Body of pancreas (tissue), 4 donors: ENCODE measurements at regions not wholly inside any gene's neighbourhood (a gene's known extent, or its start where the extent isn't known, plus 50 kb on each side); places are given as distances from the start of the nearest gene placed in this dataset.

Source experiments
- ATAC-seq: fragments of 150-250 bp; one replicate; pipeline ENCODE4 v1.9.1; 2016
- DNase-seq, 4 donors: peaks; one replicate each; pipeline ENCODE4 v3.0.0-alpha.2; 2019
- H3K27ac ChIP-seq, 4 donors: fragments of 200-600 bp; sonication (generic); 1 replicate in 3 of 4; 2 replicates in 1 of 4; pipeline versions ENCODE4 v1.5.1 to v1.6.1; 2016 to 2019; ENCODE audit warnings: mild to moderate bottlenecking in 1 of 4, mixed read lengths in 1 of 4, moderate library complexity in 1 of 4
- H3K27me3 ChIP-seq, 2 donors: fragments of 200-600 bp; sonication (generic); one replicate each; pipeline ENCODE4 v1.6.0; 2016; ENCODE audit warnings: mild to moderate bottlenecking in 1 of 2
- H3K36me3 ChIP-seq, 2 donors: fragments of 200-600 bp; sonication (generic); replicated peaks in 1 of 2; 2 replicates each; pipeline ENCODE4 v1.5.1; 2016; ENCODE audit warnings: low read depth in 2 of 2; ENCODE audit not compliant: insufficient read depth in 1 of 2
- H3K4me1 ChIP-seq: fragments of 200-600 bp; sonication (generic); one replicate; pipeline ENCODE4 v1.6.0; 2016
- H3K4me3 ChIP-seq, 2 donors: fragments of 200-600 bp; sonication (generic); 1 replicate in 1 of 2; 2 replicates in 1 of 2; pipeline ENCODE4 v1.5.1; 2016 to 2019
- H3K9me3 ChIP-seq, 3 donors: fragments of 200-600 bp; sonication (generic); 1 replicate in 2 of 3; 2 replicates in 1 of 3; pipeline ENCODE4 v1.5.1; 2016
- POLR2A ChIP-seq, 3 donors: fragments of 450-650 bp; IDR thresholded peaks; one replicate each; pipeline ENCODE4 v1.6.1; 2016; ENCODE audit warnings: antibody characterized with exemption in 3 of 3, mild to moderate bottlenecking in 2 of 3
- whole genome bisulfite sequencing, 2 donors: methylation state at CpG; one replicate each; pipeline ENCODE4 v1.1.5; 2017; 5-methylcytosine and 5-hydroxymethylcytosine counted together
- intact Hi-C: fragments of 100-400 bp; cut with DNase I; formaldehyde crosslinking; loops from one replicate; pipeline ENCODE4 v1.15.1; 2023
- TF ChIP-seq, protein P1 (sequence below), 7 experiments: fragments of 450-650 bp in 4 of 7; fragments of 200-600 bp in 3 of 7; sonication (generic) in 3 of 7; IDR thresholded peaks; one replicate each; pipeline ENCODE4 v1.5.1; 2016 to 2019; ENCODE audit warnings: antibody characterized with exemption in 7 of 7

- no peaks in the 10 kb centered on the region for H3K4me1 ChIP-seq
- WGBS, 2 donors = 93 to 98% methylated on average over 2 of the region's 2 CpGs
Observed at GRCh38 chr1:208688656-208689315, 444.6 kb upstream of the PLXNA2 start.

DNA sequence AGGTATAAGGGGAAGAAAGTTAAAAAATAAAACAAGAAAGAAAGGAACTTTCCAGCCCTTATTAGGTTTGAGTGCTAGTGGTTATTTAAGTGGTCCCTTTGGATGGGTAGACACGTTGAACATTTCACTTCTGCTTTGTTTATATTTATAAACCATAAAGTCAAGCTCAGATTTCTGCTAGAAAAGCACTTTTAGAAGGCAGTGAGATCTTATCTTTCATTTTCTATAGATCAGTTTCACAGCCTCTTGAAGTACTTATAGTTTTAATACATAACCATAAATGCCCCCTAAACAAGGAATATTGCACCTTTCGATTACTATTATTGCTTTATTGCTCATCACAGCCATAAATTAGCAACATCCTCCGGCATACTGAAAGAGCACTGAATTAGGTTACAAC lies 446.8 kb upstream of the PLXNA2 start:
- H3K4me3 ChIP-seq = no peak overlapping the region
- WGBS, 2 donors = 61 to 71% methylated on average over 3 of the region's 3 CpGs
- DNase-seq = no peak
- H3K27me3 ChIP-seq = no peaks in the 10 kb centered on the region
- no peaks in the 10 kb centered on the region for H3K4me1 ChIP-seq
- no peaks in the 10 kb centered on the region for H3K9me3 ChIP-seq
- ATAC-seq = no peak
- no peak overlapping the region for H3K27ac ChIP-seq
- H3K36me3 ChIP-seq = no peaks in the 10 kb centered on the region
- intact Hi-C loops = no loop called here
- no peak for TF ChIP-seq POLR2A (IDR thresholded peaks at IDR 0.05)
- TF ChIP-seq, protein P1, sequence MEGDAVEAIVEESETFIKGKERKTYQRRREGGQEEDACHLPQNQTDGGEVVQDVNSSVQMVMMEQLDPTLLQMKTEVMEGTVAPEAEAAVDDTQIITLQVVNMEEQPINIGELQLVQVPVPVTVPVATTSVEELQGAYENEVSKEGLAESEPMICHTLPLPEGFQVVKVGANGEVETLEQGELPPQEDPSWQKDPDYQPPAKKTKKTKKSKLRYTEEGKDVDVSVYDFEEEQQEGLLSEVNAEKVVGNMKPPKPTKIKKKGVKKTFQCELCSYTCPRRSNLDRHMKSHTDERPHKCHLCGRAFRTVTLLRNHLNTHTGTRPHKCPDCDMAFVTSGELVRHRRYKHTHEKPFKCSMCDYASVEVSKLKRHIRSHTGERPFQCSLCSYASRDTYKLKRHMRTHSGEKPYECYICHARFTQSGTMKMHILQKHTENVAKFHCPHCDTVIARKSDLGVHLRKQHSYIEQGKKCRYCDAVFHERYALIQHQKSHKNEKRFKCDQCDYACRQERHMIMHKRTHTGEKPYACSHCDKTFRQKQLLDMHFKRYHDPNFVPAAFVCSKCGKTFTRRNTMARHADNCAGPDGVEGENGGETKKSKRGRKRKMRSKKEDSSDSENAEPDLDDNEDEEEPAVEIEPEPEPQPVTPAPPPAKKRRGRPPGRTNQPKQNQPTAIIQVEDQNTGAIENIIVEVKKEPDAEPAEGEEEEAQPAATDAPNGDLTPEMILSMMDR (IDR thresholded peaks at IDR 0.05) = no peak

More at GRCh38 chr1:208688656-208689315, 444.6 kb upstream of the PLXNA2 start:
- intact Hi-C loops = no loop called here
- Histone ChIP-seq H3K36me3 (no peaks in the 10 kb centered on the region), H3K9me3 (no peaks in the 10 kb centered on the region), H3K27me3 (no peaks in the 10 kb centered on the region), H3K4me3 (no peak overlapping the region), H3K27ac (no peak overlapping the region)
- TF ChIP-seq POLR2A (IDR thresholded peaks at IDR 0.05) = no peak
- TF ChIP-seq, protein P1 (IDR thresholded peaks at IDR 0.05) = no peak
- ATAC-seq (no peak), DNase-seq (no peak)

DNA sequence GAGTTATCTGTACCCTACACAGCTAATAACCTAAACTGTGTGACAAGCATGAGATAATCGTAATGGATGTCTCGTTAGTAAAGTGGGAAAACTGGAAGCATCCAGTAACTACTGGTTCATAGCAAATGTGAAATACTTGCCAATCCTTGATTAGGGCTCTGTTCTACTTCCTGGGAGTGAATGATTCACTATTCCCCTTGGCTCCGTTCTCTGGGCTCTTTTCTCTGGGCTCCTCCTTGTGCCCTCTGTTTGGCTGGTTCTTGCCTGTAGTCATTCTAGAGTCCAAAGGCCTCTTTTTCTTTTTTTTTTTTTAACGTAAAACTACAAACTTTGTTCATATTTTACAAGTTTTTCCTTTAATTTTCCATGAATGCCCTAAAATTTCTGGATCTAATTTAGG lies 465.8 kb upstream of the PLXNA2 start:
- H3K9me3 ChIP-seq = no peaks in the 10 kb centered on the region
- intact Hi-C loops = no loop called here
- ATAC-seq (no peak), DNase-seq (no peak)
- no peak overlapping the region for H3K27ac ChIP-seq
- H3K36me3 ChIP-seq = no peaks in the 10 kb centered on the region
- H3K27me3 ChIP-seq = no peaks in the 10 kb centered on the region
- no peaks in the 10 kb centered on the region for H3K4me1 ChIP-seq
- 56 to 66% methylated on average over 4 of the region's 4 CpGs for WGBS, 2 donors
- TF ChIP-seq, protein P1 (IDR thresholded peaks at IDR 0.05) = no peak
- no peak for TF ChIP-seq POLR2A (IDR thresholded peaks at IDR 0.05)
- no peak overlapping the region for H3K4me3 ChIP-seq

DNA sequence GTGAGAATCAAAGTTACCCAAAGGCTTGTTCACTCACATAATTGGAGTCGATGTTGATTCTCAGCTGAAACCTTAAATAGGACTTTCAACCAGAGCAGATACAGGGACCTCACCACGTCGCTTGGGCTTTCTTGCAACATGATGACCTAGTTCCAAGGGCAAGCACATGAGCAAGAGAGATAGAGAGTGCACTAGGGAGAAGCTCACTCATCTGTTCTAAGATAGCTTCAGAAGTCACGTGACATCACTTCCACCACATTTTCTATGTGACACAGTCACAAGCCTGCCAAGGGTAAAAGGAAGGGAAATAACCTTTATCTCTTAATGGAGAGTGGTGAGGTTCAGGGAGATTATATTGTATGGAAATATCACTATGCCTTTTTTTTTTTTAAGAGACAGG lies 470.1 kb upstream of the PLXNA2 start:
- 77 to 83% methylated on average over 4 of the region's 4 CpGs for WGBS, 2 donors
- Histone ChIP-seq H3K4me1 (no peaks in the 10 kb centered on the region), H3K36me3 (no peaks in the 10 kb centered on the region), H3K9me3 (no peaks in the 10 kb centered on the region), H3K27me3 (no peaks in the 10 kb centered on the region), H3K4me3 (no peak overlapping the region), H3K27ac (no peak overlapping the region)
- no peak for ATAC-seq
- no peak for DNase-seq
- intact Hi-C loops = no loop called here
- TF ChIP-seq, protein P1 (IDR thresholded peaks at IDR 0.05) = no peak
- TF ChIP-seq POLR2A (IDR thresholded peaks at IDR 0.05) = no peak

DNA sequence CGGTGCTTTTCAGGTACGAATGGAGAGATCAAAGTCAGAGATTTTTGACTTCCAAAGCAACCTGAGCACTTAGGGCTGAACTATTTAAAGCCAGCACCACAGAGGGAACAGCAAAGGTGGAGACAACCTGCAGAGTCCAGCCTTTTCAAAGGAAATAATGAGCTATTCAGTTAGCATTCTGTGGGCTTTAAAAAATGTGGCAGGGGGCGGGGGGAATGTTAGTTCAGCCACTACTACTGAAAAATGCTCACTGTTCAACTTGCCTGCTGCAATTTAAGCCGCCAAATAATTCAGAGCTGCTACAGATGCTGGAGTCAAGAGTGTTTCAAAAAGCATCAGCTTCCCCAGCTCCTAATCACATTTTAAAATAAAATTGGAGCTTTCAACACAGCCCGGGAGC lies 473.3 kb upstream of the PLXNA2 start:
- Histone ChIP-seq H3K4me1 (no peaks in the 10 kb centered on the region), H3K4me3 (no peak overlapping the region), H3K27me3 (no peaks in the 10 kb centered on the region), H3K36me3 (no peaks in the 10 kb centered on the region), H3K9me3 (peaks cover 0 to 4% (median 0%) of the 10 kb centered on the region in 3 donors), H3K27ac (no peak overlapping the region)
- DNase-seq (no peak), ATAC-seq (no peak)
- intact Hi-C loops = no loop called here
- WGBS, 2 donors = 60 to 69% methylated on average over 5 of the region's 5 CpGs
- no peak for TF ChIP-seq POLR2A (IDR thresholded peaks at IDR 0.05)
- TF ChIP-seq, protein P1 (IDR thresholded peaks at IDR 0.05) = no peak
